KMS-11 (cell line): ENCODE measurements at regions not wholly inside any gene's neighbourhood (a gene's known extent, or its start where the extent isn't known, plus 50 kb on each side); places are given as distances from the start of the nearest gene placed in this dataset.
"Not testable (repeated sequence)": the region's sequence is repeated elsewhere in the genome, so short reads cannot be mapped to it uniquely, and the experiment has no call there.

Source experiments
- H2AFZ ChIP-seq: fragments of 200-600 bp; sonication (generic); 2 replicates; pipeline ENCODE4 v1.6.1; 2016; ENCODE audit warnings: antibody characterized with exemption, mixed run types, low read depth
- H3K27ac ChIP-seq: fragments of 200-600 bp; sonication (generic); 2 replicates; pipeline ENCODE4 v1.6.1; 2016; ENCODE audit warnings: mild to moderate bottlenecking, mixed run types
- H3K27me3 ChIP-seq: fragments of 200-600 bp; sonication (generic); 2 replicates; pipeline ENCODE4 v1.6.1; 2017; ENCODE audit warnings: mild to moderate bottlenecking, low read depth, mixed run types, moderate library complexity; ENCODE audit not compliant: insufficient read depth
- H3K36me3 ChIP-seq: fragments of 200-600 bp; sonication (generic); 2 replicates; pipeline ENCODE4 v1.6.1; 2017; ENCODE audit warnings: mild to moderate bottlenecking, mixed run types; ENCODE audit not compliant: insufficient read depth
- H3K4me1 ChIP-seq: fragments of 200-600 bp; sonication (generic); 2 replicates; pipeline ENCODE4 v1.6.1; 2016; ENCODE audit warnings: mild to moderate bottlenecking, low read depth, mixed run types; ENCODE audit not compliant: poor library complexity, severe bottlenecking
- H3K4me2 ChIP-seq: fragments of 200-600 bp; sonication (generic); 2 replicates; pipeline ENCODE4 v1.7.0; 2016; ENCODE audit warnings: mild to moderate bottlenecking, mixed run types
- H3K4me3 ChIP-seq: fragments of 200-600 bp; sonication (generic); IDR thresholded peaks from 2 replicates; pipeline ENCODE4 v1.6.1; 2017; ENCODE audit warnings: low read depth, low read length, mixed read lengths; ENCODE audit not compliant: insufficient read depth
- H3K79me2 ChIP-seq: fragments of 200-600 bp; sonication (generic); 2 replicates; pipeline ENCODE4 v1.6.1; 2016; ENCODE audit warnings: low read depth, mixed run types; ENCODE audit not compliant: insufficient read depth
- H3K9ac ChIP-seq: fragments of 200-600 bp; sonication (generic); 2 replicates; pipeline ENCODE4 v1.6.1; 2016; ENCODE audit warnings: mild to moderate bottlenecking, mixed run types
- H4K20me1 ChIP-seq: fragments of 200-600 bp; sonication (generic); 2 replicates; pipeline ENCODE4 v1.6.1; 2016; ENCODE audit warnings: mild to moderate bottlenecking, mixed run types; ENCODE audit not compliant: insufficient read depth
- TF ChIP-seq, protein P1 (sequence below): fragments of 200-600 bp; sonication (generic); conservative IDR thresholded peaks from 2 replicates; pipeline ENCODE4 v1.6.1; 2017; ENCODE audit warnings: low read depth, mild to moderate bottlenecking, antibody characterized with exemption, low read length, moderate library complexity, mixed read lengths

DNA sequence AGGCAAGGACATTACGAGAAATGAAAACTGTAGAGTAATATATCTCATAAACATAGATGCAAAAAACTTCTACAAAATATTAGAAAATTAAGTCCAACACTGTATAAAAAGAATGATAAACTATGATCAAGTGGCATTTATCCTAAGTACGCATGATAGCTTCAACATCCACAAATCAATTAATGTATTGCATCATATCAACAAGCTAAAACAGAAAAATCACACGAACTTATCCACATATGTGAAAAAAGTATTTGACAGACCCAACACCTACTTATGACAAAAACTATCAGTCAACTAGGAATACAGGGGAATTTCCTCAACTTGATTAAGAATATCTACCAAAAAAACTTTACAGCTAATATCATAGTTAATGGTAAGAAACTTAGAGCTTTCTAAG lies 129.9 kb upstream of the ALG10 start:
- Histone ChIP-seq H3K36me3 (no peaks in the 10 kb centered on the region), H4K20me1 (no peaks in the 10 kb centered on the region), H3K4me2 (no peak overlapping the region), H3K27me3 (no peaks in the 10 kb centered on the region), H2AFZ (no peak overlapping the region), H3K9ac (no peak overlapping the region), H3K79me2 (no peaks in the 10 kb centered on the region), H3K27ac (no peak overlapping the region), H3K4me1 (no peaks in the 10 kb centered on the region), H3K4me3 (no peak overlapping the region)
- TF ChIP-seq, protein P1, sequence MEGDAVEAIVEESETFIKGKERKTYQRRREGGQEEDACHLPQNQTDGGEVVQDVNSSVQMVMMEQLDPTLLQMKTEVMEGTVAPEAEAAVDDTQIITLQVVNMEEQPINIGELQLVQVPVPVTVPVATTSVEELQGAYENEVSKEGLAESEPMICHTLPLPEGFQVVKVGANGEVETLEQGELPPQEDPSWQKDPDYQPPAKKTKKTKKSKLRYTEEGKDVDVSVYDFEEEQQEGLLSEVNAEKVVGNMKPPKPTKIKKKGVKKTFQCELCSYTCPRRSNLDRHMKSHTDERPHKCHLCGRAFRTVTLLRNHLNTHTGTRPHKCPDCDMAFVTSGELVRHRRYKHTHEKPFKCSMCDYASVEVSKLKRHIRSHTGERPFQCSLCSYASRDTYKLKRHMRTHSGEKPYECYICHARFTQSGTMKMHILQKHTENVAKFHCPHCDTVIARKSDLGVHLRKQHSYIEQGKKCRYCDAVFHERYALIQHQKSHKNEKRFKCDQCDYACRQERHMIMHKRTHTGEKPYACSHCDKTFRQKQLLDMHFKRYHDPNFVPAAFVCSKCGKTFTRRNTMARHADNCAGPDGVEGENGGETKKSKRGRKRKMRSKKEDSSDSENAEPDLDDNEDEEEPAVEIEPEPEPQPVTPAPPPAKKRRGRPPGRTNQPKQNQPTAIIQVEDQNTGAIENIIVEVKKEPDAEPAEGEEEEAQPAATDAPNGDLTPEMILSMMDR: no peak

DNA sequence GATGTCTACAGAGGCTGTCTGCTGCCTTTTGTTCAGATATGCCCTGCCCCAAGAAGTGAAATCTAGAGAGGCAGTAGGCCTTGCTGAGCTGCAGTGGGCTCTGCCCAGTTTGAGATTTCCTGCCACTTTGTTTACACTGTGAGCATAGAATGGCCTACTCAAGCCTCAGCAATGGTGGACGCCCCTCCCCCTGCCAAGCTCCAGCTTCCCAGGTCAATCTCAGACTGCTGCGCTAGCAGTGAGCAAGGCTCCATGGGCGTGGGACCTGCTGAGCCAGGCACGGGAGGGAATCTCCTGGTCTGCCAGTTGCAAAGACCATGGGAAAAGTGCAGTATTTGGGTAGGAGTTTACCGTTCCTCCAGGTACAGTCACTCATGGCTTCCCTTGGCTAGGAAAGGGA lies 101.8 kb upstream of the ALG10 start:
- not testable (repeated sequence) for H3K4me1 ChIP-seq, H3K79me2 ChIP-seq, H2AFZ ChIP-seq, H3K4me3 ChIP-seq, H3K9ac ChIP-seq, H3K36me3 ChIP-seq, H3K27me3 ChIP-seq, H3K27ac ChIP-seq, H4K20me1 ChIP-seq, H3K4me2 ChIP-seq

DNA sequence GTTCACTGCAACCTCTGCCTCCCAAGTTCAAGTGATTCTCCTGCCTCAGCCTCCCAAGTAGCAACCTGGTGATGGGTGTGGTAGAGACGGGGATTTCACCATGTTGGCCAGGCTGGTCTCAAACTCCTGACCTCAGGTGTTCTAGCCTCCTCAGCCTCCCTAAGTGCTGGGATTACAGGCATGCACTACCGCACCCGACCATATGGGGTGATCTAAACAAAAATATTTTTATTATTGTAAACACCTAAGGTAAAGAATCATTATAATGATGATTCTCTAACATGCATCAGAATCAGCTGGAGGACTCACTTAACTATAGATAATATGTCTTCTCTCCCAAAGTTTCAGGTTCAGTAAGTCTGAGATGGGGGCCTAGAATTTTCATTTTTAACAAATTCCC lies 96.2 kb upstream of the ALG10 start:
- Histone ChIP-seq H3K27ac (no peak overlapping the region), H2AFZ (no peak overlapping the region), H3K27me3 (no peaks in the 10 kb centered on the region), H3K4me2 (no peak overlapping the region), H3K4me3 (no peak overlapping the region), H3K4me1 (no peaks in the 10 kb centered on the region), H3K36me3 (no peaks in the 10 kb centered on the region), H4K20me1 (no peaks in the 10 kb centered on the region), H3K79me2 (no peaks in the 10 kb centered on the region), H3K9ac (no peak overlapping the region)
- TF ChIP-seq, protein P1: no peak; the same call in 1 of the 2 replicates

DNA sequence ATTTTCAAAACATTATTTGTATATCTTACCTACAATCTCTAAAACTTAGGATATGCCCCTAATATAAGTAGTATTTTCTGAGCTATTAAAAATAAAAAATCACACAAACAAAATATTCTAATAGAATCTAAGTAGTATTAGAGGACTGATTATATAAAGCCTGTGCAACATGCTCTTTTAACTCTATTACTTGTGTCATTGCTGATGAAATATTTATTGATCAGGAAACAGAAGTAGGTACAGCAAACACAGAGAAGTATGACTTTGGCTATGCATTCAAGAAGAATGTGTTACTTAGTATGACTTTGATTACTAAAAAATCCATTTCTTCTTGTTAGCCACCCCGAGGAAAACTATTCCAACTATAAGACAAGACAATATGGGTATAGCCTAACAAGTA lies 84.6 kb upstream of the ALG10 start:
- not testable (repeated sequence) for H3K27me3 ChIP-seq, H3K79me2 ChIP-seq, H3K4me2 ChIP-seq, H3K4me1 ChIP-seq, H2AFZ ChIP-seq, H3K4me3 ChIP-seq, H3K27ac ChIP-seq, H3K36me3 ChIP-seq, H3K9ac ChIP-seq, H4K20me1 ChIP-seq

DNA sequence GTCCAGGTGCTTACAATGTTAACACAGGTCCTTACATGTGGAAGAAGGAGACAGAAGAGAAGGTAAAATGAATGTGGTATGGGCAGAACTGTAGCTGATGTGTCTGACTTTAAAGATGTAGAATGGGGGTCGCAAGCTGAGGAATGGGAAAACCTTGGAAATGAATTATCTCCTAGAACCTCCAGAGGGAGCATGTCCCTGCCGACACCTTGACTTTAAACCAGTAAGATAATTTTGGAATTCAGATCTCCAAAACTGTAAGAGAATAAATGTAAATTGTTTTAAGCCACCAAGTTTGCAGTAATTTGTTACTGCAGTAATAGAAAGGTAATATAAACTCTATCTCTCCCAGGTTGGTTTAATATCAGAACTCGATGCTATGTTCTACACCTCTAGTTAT lies 80.1 kb upstream of the ALG10 start:
- H3K4me2 ChIP-seq: no peak overlapping the region
- no peak overlapping the region for H3K27ac ChIP-seq
- H4K20me1 ChIP-seq: no peaks in the 10 kb centered on the region
- no peaks in the 10 kb centered on the region for H3K4me1 ChIP-seq
- H3K79me2 ChIP-seq: no peaks in the 10 kb centered on the region
- H2AFZ ChIP-seq: no peak overlapping the region
- no peak overlapping the region for H3K9ac ChIP-seq
- no peaks in the 10 kb centered on the region for H3K27me3 ChIP-seq
- H3K4me3 ChIP-seq: no peak overlapping the region
- H3K36me3 ChIP-seq: no peaks in the 10 kb centered on the region
- TF ChIP-seq, protein P1: no peak
